Neural crest cell (in vitro differentiated cells): ENCODE measurements at regions not wholly inside any gene's neighbourhood (a gene's known extent, or its start where the extent isn't known, plus 50 kb on each side); places are given as distances from the start of the nearest gene placed in this dataset.

Source experiments
- DNase-seq: peaks from one replicate; pipeline ENCODE4 v3.0.0; 2021; ENCODE audit warnings: low read depth, mixed read lengths, low spot score
- H3K27ac Mint-ChIP-seq: one replicate; pipeline ENCODE4 v1.8.0; 2021; ENCODE audit warnings: mild to moderate bottlenecking, mixed read lengths; ENCODE audit not compliant: unreplicated experiment
- H3K27me3 Mint-ChIP-seq: 2 replicates; pipeline ENCODE4 v1.8.0; 2021; ENCODE audit warnings: low read depth, mild to moderate bottlenecking, mixed read lengths
- H3K36me3 Mint-ChIP-seq: 2 replicates; pipeline ENCODE4 v1.8.0; 2021; ENCODE audit warnings: low read depth, mild to moderate bottlenecking, mixed read lengths
- H3K4me1 Mint-ChIP-seq: 2 replicates; pipeline ENCODE4 v1.8.0; 2021; ENCODE audit warnings: mixed read lengths
- H3K4me3 Mint-ChIP-seq: one replicate; pipeline ENCODE4 v1.8.0; 2021; ENCODE audit warnings: mild to moderate bottlenecking, mixed read lengths
- H3K9me3 Mint-ChIP-seq: 2 replicates; pipeline ENCODE4 v1.8.0; 2021; ENCODE audit warnings: mixed read lengths
- CTCF ChIP-seq: fragments of 200-600 bp; sonication (generic); conservative IDR thresholded peaks from 2 replicates; pipeline ENCODE4 v1.5.0; 2021; ENCODE audit warnings: antibody characterized with exemption, mild to moderate bottlenecking

GRCh38 chr12:56851462-56851861 is 82.7 kb downstream of the SDR9C7 start:
- no peak for DNase-seq
- TF ChIP-seq CTCF: no peak
- peaks cover 20% of the 10 kb centered on the region for H3K27me3 Mint-ChIP-seq
- H3K4me3 Mint-ChIP-seq: no peak overlapping the region
- H3K9me3 Mint-ChIP-seq: peaks cover 16% of the 10 kb centered on the region
- H3K4me1 Mint-ChIP-seq: no peaks in the 10 kb centered on the region
- no peak overlapping the region for H3K27ac Mint-ChIP-seq
- H3K36me3 Mint-ChIP-seq: peaks cover 7% of the 10 kb centered on the region

GRCh38 chr12:56840922-56841321 is 77.8 kb downstream of the HSD17B6 start:
- DNase-seq: no peak

GRCh38 chr12:56839915-56840325 is 76.8 kb downstream of the HSD17B6 start:
- Mint-ChIP-seq H3K4me1 (peaks cover 12% of the 10 kb centered on the region), H3K9me3 (no peaks in the 10 kb centered on the region), H3K27me3 (peaks cover 11% of the 10 kb centered on the region), H3K4me3 (no peak overlapping the region), H3K36me3 (no peaks in the 10 kb centered on the region), H3K27ac (no peak overlapping the region)
- peak; percentile 64 for TF ChIP-seq CTCF
- peak; percentile 30 for DNase-seq

More at GRCh38 chr12:56840922-56841321, 77.8 kb downstream of the HSD17B6 start:
- H3K4me3 Mint-ChIP-seq: no peak overlapping the region
- peaks cover 13% of the 10 kb centered on the region for H3K27me3 Mint-ChIP-seq
- no peak for TF ChIP-seq CTCF
- peaks cover 10% of the 10 kb centered on the region for H3K4me1 Mint-ChIP-seq
- no peaks in the 10 kb centered on the region for H3K36me3 Mint-ChIP-seq
- no peak overlapping the region for H3K27ac Mint-ChIP-seq
- no peaks in the 10 kb centered on the region for H3K9me3 Mint-ChIP-seq

- DNase-seq: no peak
- Mint-ChIP-seq H3K4me3 (no peak overlapping the region), H3K27me3 (peaks cover 11% of the 10 kb centered on the region), H3K27ac (no peak overlapping the region), H3K36me3 (no peaks in the 10 kb centered on the region), H3K9me3 (no peaks in the 10 kb centered on the region), H3K4me1 (peaks cover 12% of the 10 kb centered on the region)
- no peak for TF ChIP-seq CTCF
These were observed 76.3 kb downstream of the HSD17B6 start for GRCh38 chr12:56839489-56839848.

- Mint-ChIP-seq H3K9me3 (no peaks in the 10 kb centered on the region), H3K4me1 (peaks cover 12% of the 10 kb centered on the region), H3K27me3 (peaks cover 11% of the 10 kb centered on the region), H3K27ac (peak overlapping the region; percentile 32), H3K36me3 (no peaks in the 10 kb centered on the region), H3K4me3 (no peak overlapping the region)
- no peak for TF ChIP-seq CTCF
- DNase-seq: no peak
These were observed 75.7 kb downstream of the HSD17B6 start for GRCh38 chr12:56838621-56839488.
